NCI-H1930 (cell line): ENCODE measurements at regions not wholly inside any gene's neighbourhood (a gene's known extent, or its start where the extent isn't known, plus 50 kb on each side); places are given as distances from the start of the nearest gene placed in this dataset.
"Not testable (repeated sequence)": the region's sequence is repeated elsewhere in the genome, so short reads cannot be mapped to it uniquely, and the experiment has no call there.

ENCODE experiments used
- DNase-seq, 2 experiments: peaks; one replicate each; lab custom pipeline; 2025; lab: John Stamatoyannopoulos, UW

- no peak for DNase-seq
Observed at GRCh38 chr9:94472806-94473360, 82.0 kb upstream of the PCAT7 start.

- no peak for DNase-seq
Observed at GRCh38 chr9:94478755-94479730, 75.8 kb upstream of the PCAT7 start.

GRCh38 chr9:94479757-94480156, 75.1 kb upstream of the PCAT7 start:
- DNase-seq: no peak

- no peak for DNase-seq
Observed at GRCh38 chr9:94480205-94480604, 74.7 kb upstream of the PCAT7 start.

GRCh38 chr9:94482110-94482509, 72.8 kb upstream of the PCAT7 start:
- DNase-seq: no peak

- DNase-seq: no peak
Observed at GRCh38 chr9:94490465-94490864, 64.4 kb upstream of the PCAT7 start.

GRCh38 chr9:94492125-94492524, 62.8 kb upstream of the PCAT7 start:
- not testable (repeated sequence) for DNase-seq

GRCh38 chr9:94498801-94499453, 56.0 kb upstream of the PCAT7 start:
- DNase-seq: no peak

- DNase-seq: no peak
Observed at GRCh38 chr9:94504358-94504757, 50.5 kb upstream of the PCAT7 start.
